CD4-positive, alpha-beta T cell (primary cell): ENCODE measurements at regions not wholly inside any gene's neighbourhood (a gene's known extent, or its start where the extent isn't known, plus 50 kb on each side); places are given as distances from the start of the nearest gene placed in this dataset.

Experiments
- ATAC-seq: fragments of 200-7000 bp; cut with Tn5 transposase; one replicate; pipeline ENCODE4 v1.10.0; 2022; ENCODE audit warnings: mild to moderate bottlenecking; ENCODE audit not compliant: poor library complexity
- CTCF ChIA-PET: fragments of 350-600 bp; sonication (Branson Sonifier 250); formaldehyde crosslinking; loops from one replicate; lab custom pipeline; 2021; ENCODE audit warnings: antibody characterized with exemption, inconsistent platforms; lab: Charles Lee
- POLR2A ChIA-PET: fragments of 350-600 bp; sonication (Branson Sonifier 250); formaldehyde crosslinking; loops from one replicate; lab custom pipeline; 2021; ENCODE audit warnings: antibody characterized with exemption, inconsistent platforms; lab: Charles Lee
- DNase-seq, 14 experiments: peaks; one replicate each; pipeline ENCODE4 v3.0.0-alpha.2; 2013 to 2020; ENCODE audit warnings: mixed read lengths in 2 of 14
- H3K27ac ChIP-seq, 2 donors: one replicate each; pipeline versions ENCODE4 v1.5.1 to v1.7.0; 2013; ENCODE audit warnings: low read length in 2 of 2, low read depth in 1 of 2, mild to moderate bottlenecking in 1 of 2
- H3K27me3 ChIP-seq, 2 experiments: 1 replicate in 1 of 2; 2 replicates in 1 of 2; pipeline versions ENCODE4 v1.6.1 to v1.7.0; 2013; ENCODE audit warnings: low read length in 2 of 2, control low read depth in 1 of 2, mild to moderate bottlenecking in 1 of 2, moderate library complexity in 1 of 2; ENCODE audit not compliant: insufficient read depth in 2 of 2, control insufficient read depth in 1 of 2
- H3K36me3 ChIP-seq: one replicate; pipeline ENCODE4 v1.6.1; 2013; ENCODE audit warnings: low read length, control low read depth; ENCODE audit not compliant: insufficient read depth
- H3K4me1 ChIP-seq: one replicate; pipeline ENCODE4 v1.6.1; 2013; ENCODE audit warnings: low read length, control low read depth; ENCODE audit not compliant: insufficient read depth
- H3K4me3 ChIP-seq: one replicate; pipeline ENCODE4 v1.5.1; 2013; ENCODE audit warnings: mild to moderate bottlenecking, low read length, moderate library complexity
- H3K9me3 ChIP-seq, 2 experiments: 1 replicate in 1 of 2; 2 replicates in 1 of 2; pipeline versions ENCODE4 v1.6.1 to v1.7.0; 2013; ENCODE audit warnings: low read length in 2 of 2, mild to moderate bottlenecking in 2 of 2, control low read depth in 1 of 2, moderate library complexity in 1 of 2; ENCODE audit not compliant: control insufficient read depth in 1 of 2, insufficient read depth in 1 of 2
- H3K27ac Mint-ChIP-seq: one replicate; pipeline ENCODE4 v1.8.0; 2020; ENCODE audit warnings: mixed read lengths
- H3K27me3 Mint-ChIP-seq: one replicate; pipeline ENCODE4 v1.8.0; 2021; ENCODE audit warnings: mixed read lengths
- H3K36me3 Mint-ChIP-seq: one replicate; pipeline ENCODE4 v1.8.0; 2021; ENCODE audit warnings: low read depth, mixed read lengths
- H3K4me1 Mint-ChIP-seq: one replicate; pipeline ENCODE4 v1.8.0; 2021; ENCODE audit warnings: low read depth, mixed read lengths
- H3K4me3 Mint-ChIP-seq: one replicate; pipeline ENCODE4 v1.8.0; 2020; ENCODE audit warnings: mild to moderate bottlenecking, mixed read lengths
- H3K9me3 Mint-ChIP-seq: one replicate; pipeline ENCODE4 v1.8.0; 2020; ENCODE audit warnings: mixed read lengths
- intact Hi-C, 2 experiments: fragments of 100-400 bp; cut with DNase I in 1 of 2; cut with micrococcal nuclease in 1 of 2; formaldehyde crosslinking; loops; one replicate each; pipeline versions ENCODE4 v1.15.1 to v1.9.0; 2023 to 2025; cut with DNase I, micrococcal nuclease
- TF ChIP-seq, protein P1 (sequence below): fragments of 200-600 bp; IDR thresholded peaks from one replicate; pipeline ENCODE4 v1.8.0; 2022; ENCODE audit warnings: antibody characterized with exemption, mild to moderate bottlenecking

DNA sequence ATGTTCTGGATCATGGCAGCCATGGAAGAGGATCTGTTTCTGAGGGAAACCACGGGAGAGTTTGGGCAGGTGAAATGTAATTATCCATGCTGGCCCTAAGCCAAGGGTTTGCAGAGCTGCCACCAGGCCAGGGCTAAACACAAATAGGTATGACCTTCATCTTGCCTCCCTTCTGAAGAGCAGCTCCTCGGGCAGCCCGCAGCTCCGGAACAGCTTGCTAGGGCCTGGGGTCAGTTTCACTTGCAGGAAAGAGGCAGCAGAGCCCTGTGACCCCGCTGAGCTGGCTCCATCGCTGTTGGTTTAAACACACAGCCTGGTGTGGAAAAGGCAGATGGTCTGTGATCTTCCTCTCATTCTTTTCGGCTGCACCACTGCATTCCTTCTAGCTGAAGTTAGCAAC is 141.4 kb downstream of the TMEM38B start:
- Histone ChIP-seq H3K4me3 (no peak overlapping the region), H3K4me1 (no peaks in the 10 kb centered on the region), H3K9me3 (no peaks in the 10 kb centered on the region), H3K27ac (no peak overlapping the region), H3K27me3 (no peaks in the 10 kb centered on the region), H3K36me3 (no peaks in the 10 kb centered on the region)
- ATAC-seq (no peak), DNase-seq (no peak)
- Mint-ChIP-seq H3K27me3 (no peaks in the 10 kb centered on the region), H3K36me3 (no peaks in the 10 kb centered on the region), H3K27ac (no peak overlapping the region), H3K4me3 (no peak overlapping the region), H3K4me1 (no peaks in the 10 kb centered on the region), H3K9me3 (no peaks in the 10 kb centered on the region)
- intact Hi-C loops, result no loop called here
- ChIA-PET POLR2A (no interaction called here), CTCF (no interaction called here)
- TF ChIP-seq, protein P1, sequence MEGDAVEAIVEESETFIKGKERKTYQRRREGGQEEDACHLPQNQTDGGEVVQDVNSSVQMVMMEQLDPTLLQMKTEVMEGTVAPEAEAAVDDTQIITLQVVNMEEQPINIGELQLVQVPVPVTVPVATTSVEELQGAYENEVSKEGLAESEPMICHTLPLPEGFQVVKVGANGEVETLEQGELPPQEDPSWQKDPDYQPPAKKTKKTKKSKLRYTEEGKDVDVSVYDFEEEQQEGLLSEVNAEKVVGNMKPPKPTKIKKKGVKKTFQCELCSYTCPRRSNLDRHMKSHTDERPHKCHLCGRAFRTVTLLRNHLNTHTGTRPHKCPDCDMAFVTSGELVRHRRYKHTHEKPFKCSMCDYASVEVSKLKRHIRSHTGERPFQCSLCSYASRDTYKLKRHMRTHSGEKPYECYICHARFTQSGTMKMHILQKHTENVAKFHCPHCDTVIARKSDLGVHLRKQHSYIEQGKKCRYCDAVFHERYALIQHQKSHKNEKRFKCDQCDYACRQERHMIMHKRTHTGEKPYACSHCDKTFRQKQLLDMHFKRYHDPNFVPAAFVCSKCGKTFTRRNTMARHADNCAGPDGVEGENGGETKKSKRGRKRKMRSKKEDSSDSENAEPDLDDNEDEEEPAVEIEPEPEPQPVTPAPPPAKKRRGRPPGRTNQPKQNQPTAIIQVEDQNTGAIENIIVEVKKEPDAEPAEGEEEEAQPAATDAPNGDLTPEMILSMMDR, result no peak

DNA sequence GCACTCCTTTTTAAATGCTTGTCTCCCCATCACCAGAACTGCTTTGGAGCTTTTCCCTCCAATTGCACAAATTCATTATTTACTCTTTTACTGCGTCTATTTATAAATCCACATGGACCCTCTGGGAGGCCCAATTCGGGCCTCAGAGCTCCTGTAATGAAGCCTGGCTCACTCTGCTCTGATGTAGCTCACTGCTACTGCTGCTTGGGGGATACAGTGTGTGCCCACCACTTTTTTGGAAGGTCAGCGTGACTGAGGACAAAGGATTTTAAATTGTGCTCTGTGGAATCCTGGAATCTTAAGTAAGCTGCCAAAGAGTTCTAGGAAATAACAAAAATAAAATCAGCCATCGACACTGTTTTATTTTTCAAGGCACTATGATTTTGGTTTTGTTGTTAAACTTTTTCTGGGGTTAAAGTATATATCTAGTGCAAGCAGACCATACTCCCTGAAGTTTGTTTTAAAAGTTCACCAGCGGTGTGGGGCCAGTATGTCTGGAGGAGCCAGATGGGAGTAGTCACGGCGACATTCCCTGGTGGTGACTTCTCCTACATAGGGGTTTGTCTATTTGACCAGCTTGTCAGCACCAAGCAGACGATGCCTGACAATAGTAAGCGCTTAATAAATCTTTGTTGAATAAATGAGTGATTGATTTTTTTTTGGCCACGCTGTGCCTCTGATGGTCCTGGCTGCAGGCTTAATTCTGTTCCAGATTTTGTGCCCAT is 142.8 kb downstream of the TMEM38B start:
- H3K4me3 ChIP-seq, result no peak overlapping the region
- intact Hi-C loops, result no loop called here
- CTCF ChIA-PET, result no interaction called here

DNA sequence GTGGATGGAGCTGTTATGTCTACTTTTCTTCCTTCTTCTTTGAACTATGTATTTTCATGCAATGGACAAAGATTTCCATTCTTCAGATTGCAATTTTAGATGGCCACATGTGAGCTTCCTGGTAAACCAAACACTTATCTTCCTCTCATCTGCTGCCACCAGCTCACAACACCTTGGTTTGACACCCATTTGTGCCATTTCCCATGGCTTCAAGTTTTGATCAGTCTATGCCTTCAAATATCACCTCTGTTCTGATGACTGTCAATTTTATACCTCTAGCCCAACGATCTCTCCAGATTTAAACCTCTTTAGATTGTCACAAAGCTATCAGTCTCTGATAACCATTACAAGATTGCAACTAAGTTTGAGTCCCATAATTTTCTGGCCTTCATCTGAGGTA is 147.2 kb downstream of the TMEM38B start:
- POLR2A ChIA-PET, result no interaction called here
- Mint-ChIP-seq H3K4me1 (no peaks in the 10 kb centered on the region), H3K9me3 (no peaks in the 10 kb centered on the region), H3K4me3 (no peak overlapping the region), H3K27me3 (no peaks in the 10 kb centered on the region), H3K36me3 (no peaks in the 10 kb centered on the region), H3K27ac (no peak overlapping the region)
- intact Hi-C loops, result loop anchor here in 1 of 2 experiments (5.0 kb wide), 1 partner anchor 41 kb away; no protein-coding TSS in a partner anchor
- H3K27ac ChIP-seq, result no peak overlapping the region
- CTCF ChIA-PET, result interaction anchor here (1.0 to 1.5 kb wide), 2 partner anchors 14 to 40 kb away, joined by 3 to 5 read pairs; no protein-coding TSS in a partner anchor
- no peak overlapping the region for H3K4me3 ChIP-seq
- no peaks in the 10 kb centered on the region for H3K9me3 ChIP-seq
- H3K27me3 ChIP-seq, result no peaks in the 10 kb centered on the region
- H3K36me3 ChIP-seq, result no peaks in the 10 kb centered on the region
- H3K4me1 ChIP-seq, result no peaks in the 10 kb centered on the region
- no peak for DNase-seq
- ATAC-seq, result no peak
- TF ChIP-seq, protein P1, result no peak

More for the DNA sequence above, 142.8 kb downstream of the TMEM38B start:
- no peak for DNase-seq
- Histone ChIP-seq H3K9me3 (no peaks in the 10 kb centered on the region), H3K27ac (no peak overlapping the region), H3K4me1 (no peaks in the 10 kb centered on the region), H3K27me3 (no peaks in the 10 kb centered on the region), H3K36me3 (no peaks in the 10 kb centered on the region)
- TF ChIP-seq, protein P1, result no peak
- Mint-ChIP-seq H3K4me3 (no peak overlapping the region), H3K4me1 (no peaks in the 10 kb centered on the region), H3K9me3 (no peaks in the 10 kb centered on the region), H3K27ac (no peak overlapping the region), H3K27me3 (no peaks in the 10 kb centered on the region), H3K36me3 (no peaks in the 10 kb centered on the region)
- no peak for ATAC-seq
- POLR2A ChIA-PET, result no interaction called here
